ENCODE measurements at regions not wholly inside any gene's neighbourhood (a gene's known extent, or its start where the extent isn't known, plus 50 kb on each side); places are given as distances from the start of the nearest gene placed in this dataset.

GRCh38 chr2:145136702-145137101, 616.8 kb upstream of the ZEB2 start:
- no peak for FAIRE-seq

GRCh38 chr2:145126146-145126545, 606.2 kb upstream of the ZEB2 start:
- no peak for FAIRE-seq

- FAIRE-seq: no peak
Measured at GRCh38 chr2:145124085-145124484, 604.2 kb upstream of the ZEB2 start.

- no peak for FAIRE-seq
Measured at GRCh38 chr2:145123606-145124005, 603.7 kb upstream of the ZEB2 start.

- no peak for FAIRE-seq
Measured at GRCh38 chr2:145119225-145119624, 599.3 kb upstream of the ZEB2 start.

- FAIRE-seq: no peak
Measured at GRCh38 chr2:145116834-145117725, 597.2 kb upstream of the ZEB2 start.

- FAIRE-seq: no peak
Measured at GRCh38 chr2:145116056-145116455, 596.1 kb upstream of the ZEB2 start.

GRCh38 chr2:145114726-145115125, 594.8 kb upstream of the ZEB2 start:
- no peak for FAIRE-seq

- no peak for FAIRE-seq
Measured at GRCh38 chr2:145112467-145112866, 592.5 kb upstream of the ZEB2 start.

GRCh38 chr2:145110668-145111356, 590.9 kb upstream of the ZEB2 start:
- FAIRE-seq: no peak

- no peak for FAIRE-seq
Measured at GRCh38 chr2:145108959-145109710, 589.2 kb upstream of the ZEB2 start.

- FAIRE-seq: no peak
Measured at GRCh38 chr2:145108361-145108778, 588.5 kb upstream of the ZEB2 start.

GRCh38 chr2:145106293-145106692, 586.4 kb upstream of the ZEB2 start:
- no peak for FAIRE-seq

GRCh38 chr2:145102706-145103105, 582.8 kb upstream of the ZEB2 start:
- no peak for FAIRE-seq

- FAIRE-seq: no peak
Measured at GRCh38 chr2:145100301-145100700, 580.4 kb upstream of the ZEB2 start.

- FAIRE-seq: no peak
Measured at GRCh38 chr2:145096582-145096981, 576.7 kb upstream of the ZEB2 start.

- no peak for FAIRE-seq
Measured at GRCh38 chr2:145095641-145096435, 575.9 kb upstream of the ZEB2 start.

GRCh38 chr2:145094370-145094769, 574.5 kb upstream of the ZEB2 start:
- no peak for FAIRE-seq

GRCh38 chr2:145091967-145092366, 572.0 kb upstream of the ZEB2 start:
- FAIRE-seq: no peak

- FAIRE-seq: no peak
Measured at GRCh38 chr2:145090841-145091761, 571.2 kb upstream of the ZEB2 start.

- FAIRE-seq: no peak
Measured at GRCh38 chr2:145088756-145089155, 568.8 kb upstream of the ZEB2 start.

- FAIRE-seq: no peak
Measured at GRCh38 chr2:145086910-145087309, 567.0 kb upstream of the ZEB2 start.

Measured in islet of Langerhans (tissue), 1 donor.